ENCODE measurements at regions not wholly inside any gene's neighbourhood (a gene's known extent, or its start where the extent isn't known, plus 50 kb on each side); places are given as distances from the start of the nearest gene placed in this dataset.

GRCh38 chr2:120884472-120885290, 149.0 kb downstream of the GLI2 start:
- no peak for DNase-seq

GRCh38 chr2:120885321-120885720, 149.7 kb downstream of the GLI2 start:
- DNase-seq: no peak

DNA sequence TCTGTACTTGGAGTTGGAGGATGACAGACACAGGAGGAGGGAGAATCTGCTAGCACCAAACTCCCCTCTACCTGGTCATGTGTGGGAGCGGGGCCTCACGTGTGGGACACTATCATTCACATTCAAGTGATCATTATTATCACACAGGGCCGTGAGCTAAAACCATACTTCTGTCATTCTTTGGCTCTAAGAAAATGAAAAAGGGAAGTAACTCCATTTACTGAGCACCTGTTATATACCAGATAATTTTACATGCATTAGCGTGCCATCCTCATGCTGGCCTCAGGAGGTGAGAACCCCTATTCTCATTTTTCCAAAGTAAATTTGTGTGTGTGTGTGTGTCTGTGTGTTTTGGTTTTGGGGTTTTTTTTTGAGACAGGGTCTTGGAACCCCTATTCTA, 150.1 kb downstream of the GLI2 start:
- no peak for DNase-seq

DNA sequence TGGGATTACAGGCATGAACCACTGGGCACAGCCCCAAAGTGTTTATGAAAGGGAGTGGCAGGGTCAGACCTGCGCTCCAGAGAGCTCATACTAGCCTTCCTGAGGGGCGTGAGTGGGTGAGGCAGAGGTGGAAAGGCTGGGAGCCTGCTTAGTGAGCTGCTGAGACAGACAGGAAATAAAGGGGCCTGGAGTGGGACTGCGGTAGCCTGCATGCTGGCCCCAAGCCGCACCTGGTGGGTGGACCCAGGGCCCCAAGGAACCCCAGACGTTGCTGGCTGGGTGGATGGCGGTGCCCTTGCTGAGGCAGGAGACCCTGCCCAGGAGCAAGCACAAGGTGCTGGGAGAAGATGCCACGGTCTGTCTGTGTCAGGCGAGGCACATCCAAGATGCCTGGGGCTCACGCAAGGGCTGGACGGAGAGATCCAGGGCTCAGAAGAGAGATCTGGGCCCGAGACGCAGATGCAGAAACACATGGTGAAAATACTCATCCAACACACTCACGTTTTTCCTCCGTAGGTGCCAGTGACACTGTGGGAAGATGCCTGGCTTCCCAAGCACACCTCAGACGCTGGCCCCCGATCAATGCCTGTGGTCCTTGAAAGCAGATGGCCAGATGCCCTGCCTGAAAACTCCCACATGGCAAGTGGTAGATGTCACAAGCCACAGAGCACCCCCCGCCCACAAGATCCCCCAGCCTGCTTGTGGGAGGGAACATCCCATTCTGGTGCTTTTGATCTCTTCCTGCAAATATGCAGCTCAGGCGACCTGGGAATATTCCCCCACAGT, 151.1 kb downstream of the GLI2 start:
- peak; percentile 83 for DNase-seq

DNA sequence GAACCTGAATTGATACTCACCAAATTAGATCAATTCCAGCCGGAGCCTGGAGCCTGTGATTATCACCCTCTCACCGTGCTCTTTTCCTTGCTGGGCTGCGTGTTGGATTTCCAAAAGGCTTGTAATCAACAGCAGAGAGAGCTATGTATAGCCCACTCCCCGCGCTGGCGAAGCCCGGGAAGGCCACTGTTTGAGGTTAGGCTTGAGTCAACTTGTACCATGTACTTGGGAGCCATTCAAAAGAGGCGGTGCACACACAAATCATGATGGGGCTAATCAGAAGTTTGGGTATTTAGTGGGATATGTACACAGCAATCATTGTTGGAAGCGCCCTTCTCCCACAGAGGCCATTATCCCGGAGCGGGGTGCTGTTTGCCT, 151.6 kb downstream of the GLI2 start:
- peak; percentile 92 for DNase-seq

GRCh38 chr2:120887741-120888231, 152.1 kb downstream of the GLI2 start:
- peak; percentile 97 for DNase-seq

GRCh38 chr2:120888851-120889250, 153.2 kb downstream of the GLI2 start:
- DNase-seq: no peak

DNA sequence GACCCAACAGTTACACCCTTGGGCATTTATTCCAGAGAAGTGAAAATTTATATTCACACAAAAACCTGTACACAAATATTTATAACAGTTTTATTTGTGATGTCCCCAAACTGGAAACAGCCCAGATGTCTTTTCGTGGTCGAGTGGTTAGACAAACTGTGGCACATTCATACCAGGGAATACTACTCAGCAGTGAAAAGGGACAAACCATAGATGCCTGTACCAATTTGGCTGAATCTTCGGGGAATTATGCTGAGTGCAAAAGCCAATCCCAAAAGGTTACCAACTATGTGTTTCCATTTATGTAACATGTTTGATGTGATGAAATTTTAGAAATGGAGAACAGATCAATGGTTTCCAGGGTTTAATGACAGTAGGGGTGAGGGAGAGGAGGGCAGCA, 154.3 kb downstream of the GLI2 start:
- DNase-seq: no peak

- DNase-seq: no peak
Measured at GRCh38 chr2:120890566-120891360, 155.1 kb downstream of the GLI2 start.

GRCh38 chr2:120892271-120892966, 156.8 kb downstream of the GLI2 start:
- no peak for DNase-seq

GRCh38 chr2:120892967-120893667, 157.4 kb downstream of the GLI2 start:
- DNase-seq: no peak

DNA sequence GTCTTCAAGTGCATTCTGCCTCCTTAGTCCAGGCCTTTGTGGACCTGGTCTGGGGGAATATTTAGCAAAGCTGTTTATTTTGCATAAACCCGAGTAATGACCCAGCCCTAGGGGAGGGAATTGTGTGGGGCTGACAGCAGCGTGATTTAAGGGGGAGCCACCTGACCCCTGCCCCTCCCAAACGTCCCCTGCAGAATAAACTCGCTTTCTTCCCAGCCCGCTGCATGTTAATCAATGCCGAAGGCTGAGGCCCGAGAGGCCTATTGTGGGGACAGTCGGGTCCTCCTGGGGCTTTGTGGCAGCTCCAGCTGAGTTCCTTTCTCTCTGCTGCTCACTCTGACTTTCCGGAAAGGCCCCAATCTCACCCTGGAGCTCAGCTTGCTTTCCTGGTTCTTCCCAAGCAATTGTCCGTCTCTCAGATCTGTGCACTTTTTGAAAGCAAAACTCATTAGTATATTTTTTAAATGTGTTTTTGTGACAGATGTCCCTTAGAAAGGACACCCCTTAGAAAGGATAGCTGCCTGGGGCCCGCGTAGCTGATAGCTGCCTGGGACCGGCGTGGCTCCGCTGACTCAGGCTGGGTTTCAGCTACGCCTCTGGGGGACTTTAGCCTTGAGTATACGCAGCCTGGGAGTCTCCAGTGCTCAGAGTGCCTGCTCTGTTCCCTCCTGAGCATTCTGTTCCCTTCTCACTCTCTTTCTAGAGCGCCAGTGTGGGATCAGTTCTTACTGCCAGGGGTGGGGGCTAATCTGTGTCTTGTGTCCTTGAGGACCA, 158.3 kb downstream of the GLI2 start:
- DNase-seq: no peak

GRCh38 chr2:120894966-120895365, 159.3 kb downstream of the GLI2 start:
- no peak for DNase-seq

- DNase-seq: no peak
Measured at GRCh38 chr2:120896126-120896525, 160.5 kb downstream of the GLI2 start.

- no peak for DNase-seq
Measured at GRCh38 chr2:120896901-120897300, 161.2 kb downstream of the GLI2 start.

GRCh38 chr2:120897399-120897798, 161.7 kb downstream of the GLI2 start:
- no peak for DNase-seq

- no peak for DNase-seq
Measured at GRCh38 chr2:120898496-120898895, 162.8 kb downstream of the GLI2 start.

DNA sequence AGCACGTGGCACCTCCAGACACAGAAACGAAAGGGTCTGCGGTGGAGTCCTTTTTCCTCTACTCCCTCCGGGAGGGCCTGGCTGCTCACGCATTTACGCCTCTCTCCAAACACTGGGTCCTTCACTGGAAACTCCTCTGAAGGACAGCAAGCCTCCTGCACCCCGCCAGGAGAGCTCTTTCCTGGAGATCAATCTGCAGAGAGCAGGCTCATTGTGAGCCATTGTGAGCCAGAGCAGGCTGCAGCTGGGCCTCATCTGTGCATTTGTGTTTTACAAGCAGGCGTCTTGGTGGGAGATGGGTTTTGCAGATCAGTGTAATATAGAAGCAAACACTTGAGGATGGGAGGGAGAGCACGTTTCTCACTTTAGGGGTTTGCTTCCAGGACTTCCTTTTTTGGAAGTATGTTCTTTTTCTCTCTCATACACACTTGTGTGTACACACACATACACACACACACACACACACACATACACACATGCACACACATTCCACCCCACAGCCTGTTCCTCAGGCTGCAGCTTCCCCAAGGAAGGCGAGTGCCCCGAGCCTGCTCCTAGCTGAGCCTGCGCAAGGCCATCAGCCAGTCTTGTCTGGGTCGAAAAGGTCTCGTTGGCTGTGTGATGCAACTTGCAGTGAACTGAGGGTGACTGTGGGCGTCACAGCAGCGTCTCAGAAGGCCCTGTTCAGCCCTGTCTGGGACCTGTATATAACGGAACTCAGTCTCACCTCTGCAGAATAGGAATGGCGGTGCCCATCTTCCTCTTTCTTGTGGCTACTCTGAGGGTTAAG, 163.5 kb downstream of the GLI2 start:
- DNase-seq: peak; percentile 51

- no peak for DNase-seq
Measured at GRCh38 chr2:120899771-120900170, 164.1 kb downstream of the GLI2 start.

GRCh38 chr2:120901201-120901600, 165.5 kb downstream of the GLI2 start:
- DNase-seq: no peak

Data from DMS79 treated with DMSO at 0.1 percent for 48 hours (cell line).